ENCODE measurements at regions not wholly inside any gene's neighbourhood (a gene's known extent, or its start where the extent isn't known, plus 50 kb on each side); places are given as distances from the start of the nearest gene placed in this dataset.
"Not testable (repeated sequence)": the region's sequence is repeated elsewhere in the genome, so short reads cannot be mapped to it uniquely, and the experiment has no call there.

DNA sequence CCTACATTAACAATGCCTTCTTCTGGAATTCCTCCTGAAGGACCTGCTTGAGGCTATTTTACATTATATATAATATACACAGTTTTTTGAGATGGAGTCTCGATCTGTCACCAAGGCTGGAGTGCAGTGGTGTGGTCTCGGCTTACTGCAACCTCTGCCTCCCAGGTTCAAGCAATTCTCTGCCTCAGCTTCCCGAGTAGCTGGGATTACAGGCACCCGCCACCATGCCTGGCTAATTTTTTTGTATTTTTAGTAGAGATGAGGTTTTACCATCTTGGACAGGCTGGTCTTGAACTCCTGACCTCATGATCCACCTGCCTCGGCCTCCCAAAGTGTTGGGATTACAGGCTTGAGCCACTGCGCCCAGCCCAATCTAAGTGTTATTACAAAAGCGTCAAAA lies 71.9 kb upstream of the PRR23C start:
- DNase-seq, result not testable (repeated sequence)

DNA sequence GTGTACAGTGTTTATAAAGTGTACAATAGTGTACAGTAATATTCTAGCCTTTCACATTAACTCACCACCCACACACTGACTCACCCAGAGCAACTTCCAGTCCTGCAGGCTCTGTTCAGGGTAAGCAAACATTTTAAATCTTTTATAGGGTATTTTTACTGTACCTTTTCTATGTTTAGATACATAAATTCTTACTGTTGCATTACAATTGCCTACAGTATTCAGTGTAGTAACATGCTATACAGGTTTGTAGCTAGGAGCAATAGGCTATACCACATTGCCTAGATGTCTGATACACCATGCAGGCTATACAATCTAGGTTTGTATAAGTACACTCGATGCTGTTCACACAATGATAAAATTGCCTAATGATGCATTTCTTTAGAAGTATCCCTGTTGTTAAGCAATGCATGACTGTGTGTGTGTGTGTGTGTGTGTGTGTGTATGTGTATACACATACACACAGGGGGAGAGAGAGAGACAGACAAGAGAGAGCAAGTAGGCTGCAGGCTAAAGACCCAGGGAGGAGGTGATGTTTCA lies 72.5 kb upstream of the PRR23C start:
- no peak for DNase-seq

DNA sequence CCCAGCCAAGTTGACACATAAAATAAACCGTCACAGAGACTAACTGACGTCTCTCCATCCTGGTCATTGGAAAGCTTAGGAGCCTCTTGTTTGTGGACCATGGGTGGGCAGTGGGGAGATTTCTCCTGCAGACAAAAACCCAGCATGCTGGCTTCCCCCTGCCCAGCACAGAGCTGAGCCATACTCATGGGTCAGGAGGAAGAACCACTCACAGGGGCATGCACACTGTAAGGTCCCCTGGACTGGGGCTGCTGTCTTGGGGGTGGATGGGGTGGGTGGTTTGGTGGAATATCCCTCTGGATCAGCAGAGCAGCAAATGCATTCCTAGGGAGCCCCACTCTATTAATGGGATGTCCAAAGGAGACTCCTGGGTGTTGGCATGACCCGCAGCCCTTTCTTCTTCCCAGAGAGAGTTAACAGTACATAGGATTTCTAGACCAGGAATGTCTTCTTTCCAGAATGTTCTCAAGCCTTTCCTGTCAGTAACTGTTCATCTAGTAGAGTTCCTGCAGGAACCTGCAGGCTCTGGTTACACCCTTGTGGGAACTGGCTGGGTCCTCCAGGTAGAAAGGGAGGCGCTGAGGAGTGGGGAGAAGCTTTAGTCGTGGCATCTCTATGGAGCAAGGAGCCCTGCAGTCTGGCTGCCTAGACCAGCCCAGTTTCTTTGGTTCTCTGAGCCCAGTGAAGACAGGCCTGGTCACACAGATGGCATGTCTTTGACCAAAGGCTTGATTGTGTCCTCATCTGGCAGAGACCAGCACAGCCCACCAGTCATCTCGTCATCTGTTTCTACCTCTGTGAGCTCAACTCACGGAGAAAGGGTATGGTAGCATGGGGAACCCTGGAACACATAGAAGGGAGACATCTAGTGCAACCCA lies 73.4 kb upstream of the PRR23C start:
- DNase-seq, result no peak

DNA sequence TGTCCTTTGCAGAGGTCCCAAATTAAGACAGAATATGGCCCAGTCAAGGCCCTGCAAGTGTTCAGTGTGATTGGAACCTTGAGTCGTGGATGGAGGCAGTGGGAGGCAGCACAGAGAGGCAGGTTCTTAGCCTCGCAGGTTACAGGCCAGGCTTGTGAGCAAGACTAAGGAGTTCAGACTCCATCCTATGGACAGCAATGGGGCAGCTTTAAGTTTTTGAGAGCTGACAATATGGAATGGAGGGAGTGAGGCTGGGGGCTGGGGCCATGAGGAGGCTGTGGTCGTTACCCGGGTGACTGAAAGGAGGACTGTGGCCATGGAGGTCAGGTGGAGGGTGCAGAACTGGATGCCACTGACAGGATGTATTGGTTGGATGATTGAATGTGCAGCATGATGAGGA lies 74.1 kb upstream of the PRR23C start:
- no peak for DNase-seq

DNA sequence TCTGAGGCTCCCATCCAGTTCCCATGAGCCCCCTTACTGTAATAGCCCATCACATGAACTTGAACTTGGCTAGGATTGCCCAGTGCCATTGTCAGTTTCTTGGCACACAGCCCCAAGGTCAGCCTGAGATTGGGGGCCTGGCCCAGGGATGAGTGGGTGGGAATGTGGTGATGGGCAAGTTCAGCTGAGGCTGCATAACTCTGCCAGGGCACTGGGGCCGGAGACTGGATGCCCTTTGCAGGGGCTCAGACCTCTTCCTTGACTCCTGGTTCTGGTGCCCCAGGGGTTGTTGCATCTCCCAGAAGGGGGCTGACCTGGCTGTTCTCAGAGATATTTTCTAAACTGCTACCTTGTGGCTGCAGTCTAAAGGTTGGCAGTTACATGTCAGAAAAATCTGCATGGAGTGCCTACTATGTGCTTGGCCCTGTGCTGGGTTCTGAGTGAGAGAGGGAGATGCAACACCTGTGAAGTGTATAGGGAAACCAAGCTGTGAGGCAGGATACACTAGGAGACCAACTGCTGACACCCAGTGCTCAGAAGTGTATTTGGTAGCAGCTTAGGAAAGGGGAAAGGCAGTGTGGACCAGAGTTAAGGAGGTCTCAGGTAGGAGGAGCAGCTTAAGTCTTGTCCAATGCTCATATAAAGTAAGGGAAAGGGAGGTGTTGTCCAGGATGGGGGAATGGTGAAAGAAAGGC lies 74.8 kb upstream of the PRR23C start:
- no peak for DNase-seq

DNA sequence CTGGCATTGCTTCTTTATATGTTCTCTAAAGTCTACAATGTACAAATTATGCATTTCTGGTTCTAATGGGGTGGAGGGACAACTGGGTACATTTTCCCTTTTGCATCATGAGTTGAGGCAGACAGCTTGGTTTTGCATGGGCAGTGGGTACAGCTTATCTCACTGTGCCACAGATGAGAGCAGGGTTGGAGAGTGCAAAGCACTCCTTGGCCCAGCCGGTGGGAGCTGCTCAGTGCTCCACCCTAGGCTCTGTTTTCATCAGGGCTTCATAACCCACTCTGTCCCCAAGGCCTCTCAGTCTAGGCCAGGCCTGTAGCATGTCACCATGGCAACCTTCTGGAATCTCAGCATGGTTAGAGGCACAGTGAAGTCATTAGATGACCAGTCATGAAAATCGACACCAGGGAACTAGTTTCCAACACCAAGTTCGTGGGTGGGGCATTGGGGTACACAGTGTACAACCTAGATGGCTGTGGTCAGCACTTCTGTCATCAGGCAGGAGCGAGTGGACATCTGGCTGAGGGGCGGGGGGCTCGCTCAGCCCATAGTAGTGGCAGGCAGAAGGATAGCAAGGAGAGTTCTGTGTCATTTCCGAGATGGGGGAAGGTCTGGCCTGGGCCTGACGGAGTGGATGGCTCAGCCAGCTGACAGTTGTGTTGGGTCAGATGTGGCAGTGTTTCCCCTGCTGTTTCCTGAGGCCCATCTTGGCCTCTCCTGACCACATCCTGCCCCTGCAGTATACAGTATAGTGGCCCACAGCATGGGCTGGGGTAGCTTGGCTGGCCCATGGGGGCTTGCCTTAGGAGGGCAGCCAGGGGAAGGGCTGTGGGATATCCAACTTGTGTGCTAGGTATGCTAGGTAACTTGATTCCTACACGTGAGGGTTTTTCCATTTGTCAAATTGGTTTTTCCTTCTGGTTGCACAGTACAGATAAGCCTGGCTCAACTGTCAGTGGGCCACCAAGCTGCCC lies 75.7 kb upstream of the PRR23C start:
- DNase-seq, result no peak

DNA sequence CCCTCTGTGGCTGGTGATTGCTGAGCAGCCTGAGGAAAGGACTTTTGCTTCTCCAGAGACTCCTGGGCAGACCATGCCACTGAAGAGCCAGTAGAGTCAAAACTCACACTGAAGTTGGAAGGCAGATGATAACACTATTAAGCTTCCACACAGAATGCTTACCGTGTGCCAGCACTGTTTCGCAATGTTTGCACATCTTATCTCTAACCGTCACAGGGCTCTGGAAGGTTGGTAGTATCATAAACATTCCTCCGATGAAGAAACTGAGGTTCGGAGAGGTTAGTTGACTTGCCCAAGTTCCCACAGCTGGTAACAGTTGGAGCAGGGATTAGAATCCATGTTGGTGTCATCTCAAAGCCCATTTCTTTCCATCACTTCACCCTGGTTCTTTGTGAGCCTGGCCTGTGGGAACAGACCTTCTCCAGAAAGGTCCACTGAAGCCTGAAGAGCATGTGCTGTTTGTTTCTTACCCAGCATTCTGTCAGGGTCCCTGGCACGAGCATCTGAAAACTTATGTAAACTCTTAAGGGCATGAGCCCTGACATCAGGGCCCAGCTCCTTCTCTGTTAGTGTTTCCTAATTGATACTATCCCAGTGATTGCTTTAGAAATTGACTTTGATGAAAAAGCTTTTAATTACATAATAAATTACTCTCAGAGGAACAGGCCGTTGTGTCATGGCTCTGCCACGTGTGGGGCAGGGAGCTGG lies 77.0 kb upstream of the PRR23C start:
- no peak for DNase-seq

DNA sequence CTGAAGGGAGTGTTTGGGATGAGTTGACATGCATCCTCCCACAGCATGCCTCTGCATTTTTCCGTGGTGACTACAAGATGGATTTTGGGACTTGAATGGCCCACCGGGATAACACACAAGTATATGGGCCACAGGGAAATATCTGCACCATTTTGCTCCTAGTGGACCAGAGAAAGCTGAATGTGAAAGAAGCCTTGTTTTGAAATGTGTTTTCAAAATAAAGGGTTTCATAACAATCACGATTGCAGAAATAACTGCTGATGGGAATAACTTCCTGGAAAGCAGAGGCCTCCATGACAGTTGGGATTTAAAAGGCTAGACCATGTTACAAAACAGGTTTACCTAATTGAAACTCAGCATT lies 77.5 kb upstream of the PRR23C start:
- DNase-seq, result no peak

DNA sequence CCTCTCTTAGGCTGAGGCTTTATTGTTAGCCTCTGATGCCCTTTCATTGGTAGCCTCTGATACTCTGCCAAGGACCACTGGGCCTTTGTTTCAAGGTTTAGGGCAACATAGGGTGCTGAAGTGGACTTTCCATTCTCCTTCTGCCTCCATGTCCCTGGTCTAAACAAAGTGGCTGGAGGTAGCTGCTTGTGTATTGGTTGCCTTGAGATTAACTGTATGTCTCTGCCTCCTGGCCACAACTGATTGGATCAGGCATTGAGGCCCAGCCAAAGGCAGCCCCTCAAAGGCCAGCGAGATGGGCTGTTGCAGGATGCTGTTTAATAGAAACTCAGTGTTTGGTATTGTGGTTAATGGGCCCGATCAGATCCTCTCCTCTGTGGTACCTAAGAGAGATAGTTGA lies 77.9 kb upstream of the PRR23C start:
- DNase-seq, result no peak

DNA sequence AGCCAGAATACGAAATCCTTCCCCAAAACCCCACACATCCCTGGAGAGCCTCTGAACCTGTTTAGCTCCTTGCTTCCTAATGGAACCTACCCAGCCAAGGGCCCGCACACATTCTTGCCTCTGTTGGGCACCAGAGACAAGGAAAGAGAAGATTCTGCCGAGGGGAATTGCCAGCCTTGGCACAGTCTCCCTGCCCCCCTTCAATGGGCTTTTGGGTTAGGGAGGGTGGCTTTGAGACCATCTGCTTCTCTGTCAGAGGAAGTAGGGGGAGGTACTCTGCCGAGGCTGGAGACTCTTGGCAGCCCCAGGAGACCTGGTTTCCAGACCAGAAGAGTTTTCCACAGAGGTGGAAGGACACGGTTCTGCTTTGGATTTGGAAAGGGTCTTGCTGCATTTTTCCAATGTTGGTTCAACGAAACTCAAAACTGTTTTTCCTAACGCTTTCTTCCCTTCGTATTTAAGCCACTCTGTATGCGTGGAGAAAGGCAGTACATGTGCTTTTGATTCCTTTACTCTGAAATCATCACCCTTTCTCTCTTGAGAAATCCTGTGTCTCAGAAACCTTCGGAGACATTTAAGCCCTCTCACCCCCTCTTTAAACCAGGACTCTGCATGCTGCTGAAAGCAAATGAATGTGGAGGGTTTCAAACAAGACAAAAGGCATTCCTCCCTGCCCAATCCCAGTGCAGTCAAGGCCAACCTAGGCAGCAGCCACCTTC lies 78.8 kb upstream of the PRR23C start:
- DNase-seq, result no peak

DNA sequence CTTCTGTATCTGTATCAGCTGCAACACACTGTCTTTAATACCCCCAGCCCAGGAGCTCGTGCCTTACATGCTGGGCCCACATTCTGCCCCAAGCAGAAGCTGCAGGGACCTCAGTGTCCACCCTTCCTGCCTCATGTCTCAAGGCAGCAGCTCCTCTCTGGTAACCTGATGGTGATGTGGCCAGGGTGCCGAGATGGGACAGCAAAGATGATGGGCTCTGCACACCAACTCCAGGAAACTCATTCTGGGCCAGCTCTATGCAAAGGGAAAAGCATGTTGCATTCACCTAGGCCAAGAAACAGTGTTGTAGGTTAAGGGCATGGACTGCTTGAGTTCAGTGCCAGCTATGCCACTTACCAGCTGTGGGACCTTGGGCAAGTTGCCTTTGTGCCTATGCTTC lies 79.5 kb upstream of the PRR23C start:
- no peak for DNase-seq

DNA sequence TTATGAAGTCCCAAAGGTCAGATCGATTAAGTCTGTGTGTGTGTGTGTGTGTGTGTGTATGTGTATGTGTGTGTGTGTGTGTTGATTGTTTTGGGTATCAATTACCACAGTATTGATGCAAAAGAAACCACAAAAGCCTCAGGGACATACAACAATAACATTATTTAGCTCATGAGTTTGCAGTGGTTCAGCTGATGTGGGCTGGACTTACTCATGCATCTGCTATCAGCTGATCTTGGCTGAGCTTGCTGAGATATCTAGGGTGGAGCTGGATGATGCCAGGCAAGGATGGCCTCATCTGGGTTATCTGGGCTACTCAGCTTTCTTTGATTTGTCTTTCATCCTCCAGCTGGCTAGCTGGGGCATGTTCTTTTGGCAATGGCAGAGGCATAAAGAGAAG lies 82.4 kb upstream of the PRR23C start:
- DNase-seq, result no peak

DNA sequence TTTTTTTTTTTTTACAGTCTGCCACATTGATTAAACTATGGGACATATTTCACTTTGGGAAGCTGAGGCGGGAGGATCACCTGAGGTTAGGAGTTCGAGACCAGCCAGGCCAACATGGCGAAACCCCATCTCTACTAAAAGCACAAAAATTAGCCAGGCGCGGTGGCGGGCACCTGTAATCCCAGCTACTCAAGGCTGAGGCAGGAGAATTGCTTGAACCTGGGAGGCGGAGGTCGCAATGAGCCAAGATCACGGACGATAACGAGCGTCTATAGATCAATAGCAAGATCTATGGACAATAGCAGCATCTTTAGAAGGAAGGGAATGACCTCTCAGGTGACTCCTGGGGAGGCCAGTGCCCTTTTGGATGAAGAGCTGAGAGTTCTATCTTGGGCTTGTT lies 82.9 kb upstream of the PRR23C start:
- not testable (repeated sequence) for DNase-seq

DNA sequence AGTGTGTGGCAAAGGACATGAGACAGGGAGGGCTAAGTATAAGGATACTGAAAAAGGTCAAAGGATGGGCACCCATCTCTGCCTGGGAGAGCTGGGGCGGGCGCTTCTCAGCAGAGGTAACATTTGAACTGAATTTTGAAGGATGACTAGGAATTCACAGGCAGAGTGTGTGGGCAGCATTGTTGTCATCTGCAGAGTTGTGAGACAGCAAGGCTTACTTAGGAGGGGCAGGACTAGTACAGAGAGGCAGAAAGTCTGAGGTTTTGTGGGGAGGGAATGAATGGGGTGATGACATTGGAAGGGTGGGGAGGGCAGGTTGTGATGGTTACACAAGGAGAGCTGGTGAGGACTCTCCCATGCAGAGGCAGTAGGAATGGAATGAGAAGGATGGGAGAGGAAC lies 84.1 kb upstream of the PRR23C start:
- DNase-seq, result no peak

DNA sequence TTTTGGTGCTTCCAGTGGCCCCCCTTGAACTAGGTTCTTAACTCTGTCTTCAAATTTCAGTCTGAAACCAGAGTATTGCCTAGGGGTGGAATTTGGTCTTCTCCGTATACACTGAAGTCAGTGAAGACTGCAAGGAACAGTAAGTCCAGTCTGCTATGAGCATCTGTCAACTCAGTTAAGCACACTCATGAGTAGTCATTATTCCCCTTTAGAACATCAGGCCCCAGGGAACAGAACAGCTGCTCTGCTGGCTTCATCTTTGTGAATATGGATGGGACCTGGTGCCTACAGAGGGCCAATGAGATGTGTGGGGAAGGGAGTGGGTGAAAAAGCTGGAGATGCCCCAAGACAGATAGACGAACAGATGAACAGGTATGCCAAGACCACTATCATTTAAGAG lies 85.2 kb upstream of the PRR23C start:
- DNase-seq, result no peak

DNA sequence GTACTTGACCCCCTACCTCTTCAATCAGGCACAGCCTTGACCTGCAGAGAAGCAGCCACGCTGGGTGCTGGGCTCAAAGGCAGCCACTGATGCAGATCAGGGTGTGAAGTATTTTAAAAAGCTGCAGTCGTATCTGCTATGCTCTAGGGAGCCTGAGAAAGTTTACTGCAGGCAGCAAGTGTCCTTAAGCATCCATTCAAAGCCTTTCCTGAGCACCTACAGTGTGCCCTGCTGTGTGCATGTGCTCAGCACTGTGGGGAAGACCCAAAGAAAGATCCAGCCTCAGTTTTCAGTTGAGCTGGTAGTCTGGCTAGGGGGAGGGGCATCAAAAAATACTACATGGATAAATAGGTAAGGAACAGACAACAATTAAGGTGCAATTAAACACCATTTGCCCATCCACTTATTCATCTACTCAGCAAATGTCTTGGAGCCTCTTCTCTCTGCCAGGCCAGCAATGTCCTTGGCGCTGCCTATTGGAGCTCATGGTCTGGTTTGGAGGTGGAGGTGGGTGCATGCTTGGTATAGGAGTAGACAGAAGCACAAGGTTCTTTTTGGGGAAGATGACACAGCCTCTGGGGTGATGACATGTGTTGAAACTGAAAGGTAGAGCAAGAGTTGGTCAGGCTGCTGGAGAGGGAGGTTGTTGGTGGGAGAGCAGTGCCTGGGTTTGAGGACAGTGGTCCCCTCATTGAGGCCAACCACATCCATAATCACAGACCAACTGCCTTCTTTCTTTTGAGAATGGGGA lies 85.9 kb upstream of the PRR23C start:
- DNase-seq, result no peak

DNA sequence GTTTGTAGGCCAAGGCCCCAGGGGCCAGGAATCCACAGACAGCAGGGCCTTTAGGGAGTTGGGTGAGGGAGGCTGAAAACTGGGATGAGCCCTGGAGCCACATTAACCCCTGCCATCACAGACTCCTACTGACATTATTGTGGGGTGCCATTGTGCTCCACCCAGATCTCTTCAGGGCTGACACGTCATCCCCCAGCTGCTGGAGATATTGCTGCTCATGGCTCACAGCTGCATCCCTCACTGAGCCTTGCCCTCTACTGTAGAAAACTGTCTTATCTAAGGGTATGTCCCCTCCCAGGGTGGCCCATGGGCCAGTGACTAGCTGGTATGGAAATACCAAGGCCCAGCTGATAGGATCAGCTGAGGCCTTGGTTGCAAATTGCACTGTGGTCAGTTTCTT lies 87.3 kb upstream of the PRR23C start:
- DNase-seq, result no peak

DNA sequence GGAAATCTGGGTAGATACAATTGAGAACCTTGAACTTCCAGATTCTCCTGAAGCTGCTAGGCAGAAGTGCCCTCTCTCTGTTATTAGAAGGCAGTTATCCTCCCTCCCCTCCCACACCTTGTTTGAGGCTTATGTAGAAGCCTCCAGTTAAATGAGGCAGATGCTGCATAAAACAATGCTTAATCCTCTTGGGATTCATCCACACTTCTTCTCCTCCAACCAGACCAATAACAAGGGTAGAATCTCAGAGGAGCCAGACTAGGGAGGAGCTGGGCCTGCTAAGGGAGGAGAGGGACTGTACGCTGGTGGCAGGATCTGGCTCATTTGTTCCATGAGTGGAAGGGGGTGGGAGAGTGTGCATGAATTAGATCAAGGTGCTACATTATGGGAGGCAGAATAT lies 88.3 kb upstream of the PRR23C start:
- DNase-seq, result no peak

DNA sequence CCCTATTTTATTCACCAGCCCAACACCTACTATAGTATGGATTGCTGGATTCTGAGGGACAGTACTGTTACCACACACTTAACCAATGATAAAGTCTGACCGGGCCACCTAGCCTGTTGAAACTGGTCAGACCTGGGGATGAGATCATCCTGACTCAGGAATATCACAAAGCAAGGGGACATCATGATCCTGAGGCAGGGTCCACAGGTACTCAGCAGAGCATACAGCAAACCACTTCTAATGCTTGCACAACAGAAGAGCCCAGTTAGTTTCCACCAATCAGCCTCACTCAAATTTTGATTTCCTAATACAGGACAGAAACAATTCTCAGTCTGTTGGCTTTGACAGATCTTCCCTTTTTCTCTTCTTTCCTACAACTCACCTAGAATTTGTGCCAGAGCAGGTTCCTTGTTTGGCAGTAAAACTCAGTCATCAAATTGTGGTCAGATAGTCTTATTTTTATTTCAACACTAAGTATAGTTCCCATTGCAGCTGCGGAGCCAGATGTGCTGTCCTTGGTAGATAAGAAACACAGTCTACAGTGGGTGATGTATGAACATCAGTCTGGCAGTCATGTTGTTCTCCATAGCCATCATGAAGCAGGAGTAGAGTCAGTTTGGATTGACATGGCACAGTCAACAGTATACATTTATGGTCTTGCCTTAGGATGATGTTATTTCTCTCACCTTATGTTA lies 90.1 kb upstream of the PRR23C start:
- DNase-seq, result peak in 1 of 2 experiments; percentile 16

DNA sequence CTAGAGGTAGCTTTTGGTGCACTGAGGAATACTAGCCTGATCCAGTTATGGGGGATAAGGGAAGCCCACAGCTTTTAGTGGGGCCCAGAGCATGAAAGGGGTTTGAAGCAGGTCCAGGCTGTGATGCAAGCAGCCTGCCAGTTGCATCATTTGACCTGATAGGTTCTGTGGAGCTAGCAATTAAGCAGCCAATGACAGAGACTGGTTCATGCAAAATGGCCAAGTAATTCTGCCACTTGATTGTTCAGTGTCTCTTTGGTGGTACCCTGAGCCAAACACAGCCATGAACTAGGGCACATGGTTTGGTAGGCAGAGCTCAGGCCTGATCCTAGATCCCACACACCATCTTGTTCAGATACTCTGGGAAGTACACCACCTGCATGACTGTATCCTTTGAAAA lies 91.0 kb upstream of the PRR23C start:
- no peak for DNase-seq

Data from AML-193 (cell line).